Gastrocnemius medialis (tissue), 4 donors: ENCODE measurements at regions not wholly inside any gene's neighbourhood (a gene's known extent, or its start where the extent isn't known, plus 50 kb on each side); places are given as distances from the start of the nearest gene placed in this dataset.

Experiments used
- CTCF ChIP-seq, 5 experiments: fragments of 450-650 bp in 3 of 5; fragments of 200-600 bp in 2 of 5; sonication (generic) in 2 of 5; IDR thresholded peaks in 4 of 5; conservative IDR thresholded peaks in 1 of 5; 1 replicate in 4 of 5; 2 replicates in 1 of 5; pipeline ENCODE4 v1.5.1; 2016 to 2019; ENCODE audit warnings: antibody characterized with exemption in 5 of 5, mild to moderate bottlenecking in 3 of 5, moderate library complexity in 3 of 5
- POLR2A ChIP-seq, 2 donors: fragments of 450-650 bp; IDR thresholded peaks; one replicate each; pipeline ENCODE4 v1.6.1; 2017; ENCODE audit warnings: antibody characterized with exemption in 2 of 2, mild to moderate bottlenecking in 2 of 2, moderate library complexity in 2 of 2

DNA sequence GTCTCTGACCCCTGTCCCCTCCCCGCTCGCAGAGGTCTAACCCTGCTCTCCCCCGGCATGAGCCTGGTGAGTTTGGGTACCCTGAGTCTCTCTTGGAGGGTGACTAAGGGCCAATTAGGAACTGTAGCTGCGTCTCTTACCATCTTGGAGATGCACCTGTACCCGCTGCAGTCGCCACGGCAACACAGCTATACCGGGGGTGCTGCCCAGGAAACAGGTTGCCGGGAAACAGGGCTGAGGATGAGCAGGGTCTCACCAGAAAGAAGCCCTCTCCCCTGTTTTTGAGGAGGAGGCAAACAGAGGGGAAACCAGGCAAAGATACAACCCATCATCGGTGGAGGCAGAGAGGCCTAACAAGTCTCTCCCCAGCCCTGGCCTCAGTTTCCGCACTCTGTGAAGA is 140.2 kb downstream of the TMEM132E start:
- TF ChIP-seq CTCF (IDR thresholded peaks at IDR 0.05 in 4 of 5, conservative IDR thresholded peaks at IDR 0.05 in 1 of 5) (no peak), POLR2A (IDR thresholded peaks at IDR 0.05) (no peak)
